ENCODE measurements at regions not wholly inside any gene's neighbourhood (a gene's known extent, or its start where the extent isn't known, plus 50 kb on each side); places are given as distances from the start of the nearest gene placed in this dataset.

DNA sequence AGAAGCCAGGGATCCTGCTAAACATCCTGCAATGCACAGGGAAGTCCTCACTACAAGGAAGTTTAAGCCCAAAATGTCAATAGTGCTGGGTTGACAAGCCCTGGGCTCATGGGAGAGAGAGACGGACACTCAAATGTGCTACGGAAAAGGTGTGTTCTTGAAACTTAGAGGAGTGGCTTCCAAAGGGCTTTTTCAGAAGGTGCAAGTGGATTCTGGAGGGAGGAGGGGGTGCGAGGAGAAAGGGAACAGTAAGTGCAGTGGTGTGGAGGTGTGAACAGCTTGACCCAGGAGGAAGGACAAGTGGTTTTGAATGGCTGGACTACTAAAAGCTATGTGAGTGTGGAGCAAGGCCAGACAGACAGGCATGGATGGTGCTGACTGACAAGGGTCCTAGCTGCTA lies 50.4 kb upstream of the CECR2 start:
- H3K9me2 ChIP-seq (ENCODE audit: low read depth, low read length), result no peaks in the 10 kb centered on the region
- H3K4me2 ChIP-seq (ENCODE audit: low read length), result no peak overlapping the region

GRCh38 chr22:17315310-17315709 lies 54.0 kb upstream of the CECR2 start:
- no peaks in the 10 kb centered on the region for H3K9me2 ChIP-seq (ENCODE audit: low read depth, low read length)
- no peaks in the 10 kb centered on the region for H4K20me1 ChIP-seq (ENCODE audit: insufficient read depth, low read length)
- no peak overlapping the region for H2AFZ ChIP-seq (ENCODE audit: low read length)
- no peak overlapping the region for H3K4me3 ChIP-seq (ENCODE audit: low read depth, low read length, poor library complexity, severe bottlenecking)
- no peak for TF ChIP-seq EZH2 (IDR thresholded peaks at IDR 0.05; ENCODE audit: borderline replicate concordance, low read length)
- TF ChIP-seq, protein P1, sequence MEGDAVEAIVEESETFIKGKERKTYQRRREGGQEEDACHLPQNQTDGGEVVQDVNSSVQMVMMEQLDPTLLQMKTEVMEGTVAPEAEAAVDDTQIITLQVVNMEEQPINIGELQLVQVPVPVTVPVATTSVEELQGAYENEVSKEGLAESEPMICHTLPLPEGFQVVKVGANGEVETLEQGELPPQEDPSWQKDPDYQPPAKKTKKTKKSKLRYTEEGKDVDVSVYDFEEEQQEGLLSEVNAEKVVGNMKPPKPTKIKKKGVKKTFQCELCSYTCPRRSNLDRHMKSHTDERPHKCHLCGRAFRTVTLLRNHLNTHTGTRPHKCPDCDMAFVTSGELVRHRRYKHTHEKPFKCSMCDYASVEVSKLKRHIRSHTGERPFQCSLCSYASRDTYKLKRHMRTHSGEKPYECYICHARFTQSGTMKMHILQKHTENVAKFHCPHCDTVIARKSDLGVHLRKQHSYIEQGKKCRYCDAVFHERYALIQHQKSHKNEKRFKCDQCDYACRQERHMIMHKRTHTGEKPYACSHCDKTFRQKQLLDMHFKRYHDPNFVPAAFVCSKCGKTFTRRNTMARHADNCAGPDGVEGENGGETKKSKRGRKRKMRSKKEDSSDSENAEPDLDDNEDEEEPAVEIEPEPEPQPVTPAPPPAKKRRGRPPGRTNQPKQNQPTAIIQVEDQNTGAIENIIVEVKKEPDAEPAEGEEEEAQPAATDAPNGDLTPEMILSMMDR (IDR thresholded peaks at IDR 0.05; ENCODE audit: low read length), result no peak
- H3F3A ChIP-seq (ENCODE audit: insufficient read depth, low read length), result no peaks in the 10 kb centered on the region
- no peaks in the 10 kb centered on the region for H3K27me3 ChIP-seq (ENCODE audit: insufficient read depth, low read length)
- H3K36me3 ChIP-seq (ENCODE audit: insufficient read depth, low read length), result no peaks in the 10 kb centered on the region
- H3K4me1 ChIP-seq (ENCODE audit: insufficient read depth, low read length, severe bottlenecking), result peaks cover 3% of the 10 kb centered on the region
- no peak overlapping the region for H3K4me2 ChIP-seq (ENCODE audit: low read length)
- H3K79me2 ChIP-seq (ENCODE audit: insufficient read depth, low read length), result no peaks in the 10 kb centered on the region
- no peaks in the 10 kb centered on the region for H3K9me3 ChIP-seq (ENCODE audit: low read length)
- H3K27ac ChIP-seq (ENCODE audit: low read depth, low read length, poor library complexity, severe bottlenecking), result no peak overlapping the region
- no peak overlapping the region for H3K9ac ChIP-seq (ENCODE audit: low read length)

More for the DNA sequence above, 50.4 kb upstream of the CECR2 start:
- Histone ChIP-seq H2AFZ (ENCODE audit: low read length) (no peak overlapping the region), H3K27me3 (ENCODE audit: insufficient read depth, low read length) (no peaks in the 10 kb centered on the region), H3K9me3 (ENCODE audit: low read length) (no peaks in the 10 kb centered on the region), H4K20me1 (ENCODE audit: insufficient read depth, low read length) (no peaks in the 10 kb centered on the region), H3K79me2 (ENCODE audit: insufficient read depth, low read length) (no peaks in the 10 kb centered on the region), H3K4me1 (ENCODE audit: insufficient read depth, low read length, severe bottlenecking) (peaks cover 3% of the 10 kb centered on the region), H3K36me3 (ENCODE audit: insufficient read depth, low read length) (no peaks in the 10 kb centered on the region), H3K4me3 (ENCODE audit: low read depth, low read length, poor library complexity, severe bottlenecking) (no peak overlapping the region), H3F3A (ENCODE audit: insufficient read depth, low read length) (no peaks in the 10 kb centered on the region), H3K9ac (ENCODE audit: low read length) (no peak overlapping the region), H3K27ac (ENCODE audit: low read depth, low read length, poor library complexity, severe bottlenecking) (no peak overlapping the region)
- TF ChIP-seq, protein P1 (IDR thresholded peaks at IDR 0.05; ENCODE audit: low read length), result no peak
- TF ChIP-seq EZH2 (IDR thresholded peaks at IDR 0.05; ENCODE audit: borderline replicate concordance, low read length), result no peak

GRCh38 chr22:17314487-17314886 lies 54.8 kb upstream of the CECR2 start:
- H3K9me3 ChIP-seq (ENCODE audit: low read length), result no peaks in the 10 kb centered on the region
- no peaks in the 10 kb centered on the region for H3F3A ChIP-seq (ENCODE audit: insufficient read depth, low read length)
- H3K79me2 ChIP-seq (ENCODE audit: insufficient read depth, low read length), result no peaks in the 10 kb centered on the region
- no peaks in the 10 kb centered on the region for H3K9me2 ChIP-seq (ENCODE audit: low read depth, low read length)
- no peak overlapping the region for H3K9ac ChIP-seq (ENCODE audit: low read length)
- peaks cover 3% of the 10 kb centered on the region for H3K4me1 ChIP-seq (ENCODE audit: insufficient read depth, low read length, severe bottlenecking)
- no peaks in the 10 kb centered on the region for H3K27me3 ChIP-seq (ENCODE audit: insufficient read depth, low read length)
- H3K4me2 ChIP-seq (ENCODE audit: low read length), result no peak overlapping the region
- no peaks in the 10 kb centered on the region for H4K20me1 ChIP-seq (ENCODE audit: insufficient read depth, low read length)
- no peak overlapping the region for H3K4me3 ChIP-seq (ENCODE audit: low read depth, low read length, poor library complexity, severe bottlenecking)
- H3K27ac ChIP-seq (ENCODE audit: low read depth, low read length, poor library complexity, severe bottlenecking), result no peak overlapping the region
- TF ChIP-seq, protein P1 (IDR thresholded peaks at IDR 0.05; ENCODE audit: low read length), result no peak
- no peak for TF ChIP-seq EZH2 (IDR thresholded peaks at IDR 0.05; ENCODE audit: borderline replicate concordance, low read length)
- no peak overlapping the region for H2AFZ ChIP-seq (ENCODE audit: low read length)
- no peaks in the 10 kb centered on the region for H3K36me3 ChIP-seq (ENCODE audit: insufficient read depth, low read length)
